GM19438 (cell line): ENCODE measurements at regions not wholly inside any gene's neighbourhood (a gene's known extent, or its start where the extent isn't known, plus 50 kb on each side); places are given as distances from the start of the nearest gene placed in this dataset.
"Not testable (repeated sequence)": the region's sequence is repeated elsewhere in the genome, so short reads cannot be mapped to it uniquely, and the experiment has no call there.

Source experiments
- ATAC-seq: cut with Tn5 transposase; IDR thresholded peaks from one replicate; pipeline ENCODE4 v1.9.1; 2021; ENCODE audit warnings: low read depth; ENCODE audit not compliant: unreplicated experiment

GRCh38 chr9:95788021-95788420, 87.5 kb upstream of the ERCC6L2 start:
- ATAC-seq = no peak

DNA sequence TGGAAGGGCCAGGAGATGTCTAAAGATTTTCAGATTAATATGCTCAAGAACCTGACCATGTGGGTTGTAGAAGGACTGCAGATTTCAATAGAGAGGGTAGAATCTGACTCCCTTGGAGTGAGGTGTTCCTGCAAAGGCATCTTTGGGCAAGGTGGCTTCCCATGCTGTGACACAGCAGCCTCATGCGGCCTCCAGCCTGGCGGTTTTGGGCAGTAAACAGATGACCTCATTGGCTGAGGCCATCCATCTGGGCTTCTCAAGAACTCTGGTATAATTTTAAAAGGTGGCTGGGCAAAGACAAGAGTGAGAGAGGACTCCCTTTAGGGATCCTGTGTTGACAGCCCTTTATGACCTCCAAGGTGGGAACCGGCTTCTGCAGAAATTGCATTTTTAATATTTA, 90.3 kb upstream of the ERCC6L2 start:
- ATAC-seq = no peak

GRCh38 chr9:95784318-95784717, 91.2 kb upstream of the ERCC6L2 start:
- ATAC-seq = no peak

GRCh38 chr9:95783426-95783975, 92.0 kb upstream of the ERCC6L2 start:
- no peak for ATAC-seq

GRCh38 chr9:95780751-95781150, 94.7 kb upstream of the ERCC6L2 start:
- ATAC-seq = no peak

DNA sequence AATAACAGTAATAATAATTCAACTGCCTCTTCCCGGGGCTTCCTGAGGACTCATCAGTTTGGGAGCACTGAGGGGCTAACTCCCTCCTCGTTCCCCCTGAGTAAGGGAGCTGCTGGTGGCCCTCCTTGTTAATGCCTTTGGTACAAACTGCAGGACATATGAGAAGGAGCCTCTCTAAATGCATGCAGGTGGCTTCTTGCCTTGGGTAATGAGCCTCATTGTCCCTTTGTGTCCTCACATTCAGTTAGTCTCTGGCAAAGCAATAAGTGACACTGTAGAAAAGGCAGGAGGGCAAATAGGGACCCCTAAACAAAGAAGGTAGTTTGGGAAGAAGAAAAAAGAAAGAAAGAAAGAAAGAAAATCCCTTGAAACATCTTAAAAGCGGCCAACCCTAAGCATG, 95.4 kb upstream of the ERCC6L2 start:
- no peak for ATAC-seq

GRCh38 chr9:95779597-95779996, 95.9 kb upstream of the ERCC6L2 start:
- not testable (repeated sequence) for ATAC-seq

DNA sequence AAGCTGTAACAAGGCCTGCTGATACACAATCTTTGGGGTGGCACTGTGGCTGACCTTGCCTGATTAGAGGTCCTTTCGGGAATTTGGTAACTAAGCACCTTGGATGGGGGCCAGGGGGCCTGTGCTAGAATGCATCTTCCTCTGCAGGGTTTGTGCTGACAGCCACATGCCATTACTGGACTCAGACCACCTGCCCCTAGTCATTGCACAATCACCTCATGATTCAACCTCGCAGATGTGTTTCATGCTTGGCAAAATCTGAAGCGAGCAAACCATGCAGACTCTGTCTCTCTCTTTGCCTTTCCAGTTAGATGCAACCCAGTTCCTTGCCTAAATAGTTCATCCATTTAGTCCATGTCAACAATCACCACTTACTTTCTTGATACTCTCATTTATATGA, 96.5 kb upstream of the ERCC6L2 start:
- ATAC-seq = no peak

DNA sequence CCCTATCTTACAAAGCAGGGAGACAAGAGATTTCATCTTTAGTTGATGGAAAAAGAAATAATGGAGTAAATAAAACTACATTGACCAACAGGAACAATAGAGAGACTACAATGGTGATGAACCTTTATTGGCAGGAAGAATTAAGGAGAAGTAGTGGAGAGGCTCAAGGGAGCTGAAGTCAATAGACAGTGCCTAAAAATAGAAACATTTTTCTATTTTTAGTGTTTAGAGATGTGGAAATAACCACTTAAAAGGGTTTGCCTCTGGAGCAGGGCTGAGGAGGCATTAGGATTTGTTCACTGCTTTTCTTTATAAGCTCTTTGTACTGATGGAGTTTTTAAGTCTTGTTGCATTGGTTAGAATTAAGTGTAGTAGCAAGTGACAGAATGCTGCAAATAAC, 98.4 kb upstream of the ERCC6L2 start:
- no peak for ATAC-seq

- ATAC-seq = no peak
Observed at GRCh38 chr9:95776176-95776575, 99.3 kb upstream of the ERCC6L2 start.

DNA sequence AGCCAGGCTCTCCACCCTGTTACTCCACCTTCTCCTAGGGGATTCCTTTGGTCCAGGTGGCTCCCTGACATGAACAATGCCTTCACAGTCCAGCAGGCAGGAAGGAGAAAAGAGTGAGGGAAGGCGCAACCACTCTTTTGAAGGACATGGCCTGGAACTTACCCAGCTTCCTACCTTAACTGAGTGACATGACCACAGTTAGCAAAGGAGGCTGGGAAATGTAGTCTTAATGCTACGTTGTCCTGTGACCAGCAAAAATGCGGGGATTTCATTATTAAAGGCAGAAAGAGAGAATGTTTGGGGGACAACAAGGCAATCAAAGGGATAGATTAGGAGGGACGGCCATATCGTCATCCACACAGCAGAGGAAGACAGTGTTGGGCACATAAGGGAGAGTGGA, 100.3 kb upstream of the ERCC6L2 start:
- ATAC-seq = no peak

- no peak for ATAC-seq
Observed at GRCh38 chr9:95773053-95773418, 102.5 kb upstream of the ERCC6L2 start.

GRCh38 chr9:95772320-95773052, 103.0 kb upstream of the ERCC6L2 start:
- ATAC-seq = no peak

GRCh38 chr9:95771556-95772246, 103.8 kb upstream of the ERCC6L2 start:
- no peak for ATAC-seq

GRCh38 chr9:95770653-95771131, 104.8 kb upstream of the ERCC6L2 start:
- no peak for ATAC-seq

DNA sequence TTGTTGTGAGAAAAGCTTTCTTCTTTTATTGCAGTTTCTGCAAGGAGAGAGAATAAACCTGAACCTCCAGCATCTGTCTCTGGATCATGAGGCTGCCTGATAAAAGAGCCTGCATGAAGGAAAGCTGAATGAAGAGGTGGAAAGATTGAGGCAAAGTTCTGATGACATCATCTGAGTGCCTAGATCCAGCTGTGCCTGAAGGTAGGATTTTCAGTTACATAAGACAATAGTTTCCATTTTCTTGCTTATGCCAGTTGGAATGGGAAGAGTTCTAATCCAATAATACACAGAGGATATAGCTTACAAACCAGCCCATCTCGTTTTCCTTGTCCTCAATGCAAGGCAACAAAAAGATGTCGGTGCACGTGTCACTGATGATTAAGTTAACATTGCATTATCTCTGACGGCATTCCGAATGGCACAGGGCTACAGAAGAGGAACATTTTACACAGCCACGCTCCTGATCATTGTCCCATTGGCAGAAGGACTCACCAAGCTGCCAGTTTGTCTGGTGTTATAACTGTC, 105.5 kb upstream of the ERCC6L2 start:
- no peak for ATAC-seq

GRCh38 chr9:95769473-95769872, 106.0 kb upstream of the ERCC6L2 start:
- no peak for ATAC-seq

DNA sequence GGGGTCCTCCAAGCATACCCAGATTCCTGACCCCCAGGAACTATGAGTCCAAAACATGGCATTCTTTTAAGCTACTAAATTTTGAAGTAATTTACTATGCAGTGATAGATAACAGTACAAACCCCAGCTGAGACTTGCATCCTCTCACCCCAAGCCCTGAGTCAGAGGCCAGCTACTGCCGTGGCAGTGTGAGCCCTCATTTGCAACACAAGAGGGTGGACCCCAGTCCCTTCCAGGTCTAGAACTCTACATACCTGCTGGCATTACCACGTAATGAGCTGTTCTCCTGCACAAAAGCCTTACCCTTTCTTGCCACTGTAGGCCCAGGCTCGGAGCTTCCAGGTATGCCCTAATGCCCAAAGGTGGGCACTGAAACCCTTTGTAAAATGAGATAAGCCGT, 108.6 kb upstream of the ERCC6L2 start:
- ATAC-seq = no peak

DNA sequence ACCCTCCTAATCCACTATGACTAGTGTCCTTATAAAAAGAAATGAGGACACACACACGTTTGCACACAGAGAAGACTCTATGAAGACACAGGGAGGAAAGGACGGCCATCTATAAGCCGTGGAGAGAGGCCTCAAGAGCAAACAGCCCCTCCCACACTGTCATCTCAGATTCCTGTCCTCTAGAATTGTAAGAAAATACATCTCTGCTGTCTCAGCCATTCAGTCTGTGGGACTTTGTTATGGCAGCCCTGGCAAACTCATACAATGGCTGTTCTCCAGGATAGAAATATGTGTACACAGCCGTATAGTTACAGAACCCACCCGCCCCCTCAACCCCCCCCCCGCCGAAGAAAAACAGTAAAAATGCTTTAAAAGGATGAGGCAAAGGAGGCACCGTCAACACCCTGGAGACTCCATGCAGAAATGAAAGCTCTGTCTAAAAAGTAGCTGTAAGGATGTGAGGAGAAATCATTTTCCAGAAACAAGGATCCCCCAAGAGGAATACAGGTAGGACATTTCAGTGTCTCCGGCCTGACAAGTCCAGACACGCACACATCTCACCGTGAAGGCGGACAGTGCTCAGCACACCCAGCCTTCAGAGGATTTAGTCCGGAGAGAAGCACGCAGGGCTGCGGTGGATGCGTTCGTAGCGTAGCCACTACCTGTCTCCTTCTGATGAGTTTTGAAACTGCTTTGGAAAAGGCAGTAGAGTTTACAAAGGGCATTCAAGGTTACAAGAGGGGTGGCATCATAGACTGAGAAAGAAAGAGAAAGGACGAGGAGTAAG, 110.8 kb upstream of the ERCC6L2 start:
- ATAC-seq = no peak

GRCh38 chr9:95763983-95764382, 111.5 kb upstream of the ERCC6L2 start:
- no peak for ATAC-seq

DNA sequence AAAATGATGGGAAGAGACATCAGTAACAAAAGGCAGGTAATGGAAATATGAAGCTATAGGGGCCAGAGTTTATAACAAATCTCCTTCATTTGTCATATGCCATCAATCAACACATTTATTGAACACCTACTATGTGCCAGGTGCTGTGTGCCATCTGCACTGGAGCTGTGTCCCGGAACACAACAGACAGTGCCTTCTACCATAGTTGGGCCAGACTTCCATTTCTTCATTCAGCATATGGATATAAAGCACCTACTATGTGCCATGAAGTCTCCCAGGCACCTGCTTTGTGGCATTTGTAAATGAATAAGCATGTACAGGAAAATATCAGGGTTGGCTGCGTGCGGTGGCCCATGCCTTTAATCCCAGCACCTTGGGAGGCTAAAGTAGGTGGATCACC, 112.5 kb upstream of the ERCC6L2 start:
- ATAC-seq = no peak
